Fibroblast of mammary gland (primary cell): ENCODE measurements at regions not wholly inside any gene's neighbourhood (a gene's known extent, or its start where the extent isn't known, plus 50 kb on each side); places are given as distances from the start of the nearest gene placed in this dataset.

Source experiments
- DNase-seq: peaks from one replicate; pipeline ENCODE4 v3.0.0-alpha.2; 2010; ENCODE audit warnings: low read depth
- H3K4me3 ChIP-seq: 2 replicates; pipeline ENCODE4 v1.5.1; 2011; ENCODE audit warnings: low read depth, mild to moderate bottlenecking, low read length, moderate library complexity; ENCODE audit not compliant: control insufficient read depth
- CTCF ChIP-seq: conservative IDR thresholded peaks from 2 replicates; pipeline ENCODE4 v1.5.1; 2011; ENCODE audit warnings: low read depth, low read length, inconsistent platforms; ENCODE audit not compliant: control insufficient read depth, insufficient read depth

GRCh38 chr2:81304154-81304830 is 999.7 kb upstream of the LRRTM1 start:
- TF ChIP-seq CTCF: no peak
- no peak for DNase-seq
- no peak overlapping the region for H3K4me3 ChIP-seq

GRCh38 chr2:81303321-81303720 is 998.8 kb upstream of the LRRTM1 start:
- DNase-seq: no peak
- TF ChIP-seq CTCF: no peak
- H3K4me3 ChIP-seq: no peak overlapping the region

GRCh38 chr2:81299841-81300240 is 995.3 kb upstream of the LRRTM1 start:
- TF ChIP-seq CTCF: no peak
- H3K4me3 ChIP-seq: no peak overlapping the region

GRCh38 chr2:81290846-81291245 is 986.3 kb upstream of the LRRTM1 start:
- no peak overlapping the region for H3K4me3 ChIP-seq
- DNase-seq: no peak
- no peak for TF ChIP-seq CTCF

More at GRCh38 chr2:81299841-81300240, 995.3 kb upstream of the LRRTM1 start:
- no peak for DNase-seq

- H3K4me3 ChIP-seq: no peak overlapping the region
- DNase-seq: no peak
- TF ChIP-seq CTCF: no peak
These were observed 978.5 kb upstream of the LRRTM1 start for GRCh38 chr2:81283081-81283480.

- no peak overlapping the region for H3K4me3 ChIP-seq
- TF ChIP-seq CTCF: no peak
- DNase-seq: no peak
These were observed 977.7 kb upstream of the LRRTM1 start for GRCh38 chr2:81282151-81282769.
